HUDEP-2 (cell line): ENCODE measurements at regions not wholly inside any gene's neighbourhood (a gene's known extent, or its start where the extent isn't known, plus 50 kb on each side); places are given as distances from the start of the nearest gene placed in this dataset.

Source experiments
- DNase-seq, 76 experiments: peaks; one replicate each; lab custom pipeline; 2025; ENCODE audit not compliant: unreplicated experiment in 76 of 76; lab: John Stamatoyannopoulos, UW

DNA sequence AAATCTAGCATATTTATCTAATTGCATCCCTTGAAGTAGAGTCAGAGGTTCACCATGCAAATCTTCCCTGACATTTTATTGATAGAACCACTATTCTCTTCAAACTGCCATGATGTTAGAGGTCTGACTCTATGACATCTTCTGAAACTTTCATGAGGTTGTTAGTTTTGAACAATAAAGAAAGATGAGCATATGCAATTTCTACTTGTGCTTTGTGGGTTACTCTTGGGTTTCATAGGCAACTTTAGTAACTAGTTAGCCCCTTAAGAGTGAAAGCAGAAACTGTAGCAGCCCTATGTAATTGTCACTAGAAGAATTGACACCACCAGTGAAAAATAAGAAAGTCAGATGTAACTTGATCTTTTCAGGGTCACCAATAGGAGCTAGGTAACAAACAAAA is 53.1 kb upstream of the ZEB2 start:
- no peak for DNase-seq

- DNase-seq: peak in 1 of 76 experiments; percentile 9
Observed at GRCh38 chr2:144571770-144572169, 51.9 kb upstream of the ZEB2 start.

GRCh38 chr2:144570566-144570965 is 50.6 kb upstream of the ZEB2 start:
- DNase-seq: no peak
